Panc1 (cell line): ENCODE measurements at regions not wholly inside any gene's neighbourhood (a gene's known extent, or its start where the extent isn't known, plus 50 kb on each side); places are given as distances from the start of the nearest gene placed in this dataset.

Experiments used
- ATAC-seq: fragments of 200-7000 bp; cut with Tn5 transposase; 2 replicates; pipeline ENCODE4 v1.9.1; 2020; ENCODE audit warnings: mild to moderate bottlenecking, moderate library complexity
- BruUV-seq: library from RNA; stranded (reverse); fragments of 400-500 nt; replicated peaks from 2 replicates; lab custom pipeline; 2021; lab: Mats Ljungman, UMichigan
- CTCF ChIA-PET: fragments of 300-600 bp; sonication (Branson Sonifier 250); formaldehyde crosslinking; loops from one replicate; lab custom pipeline; 2022; ENCODE audit warnings: antibody characterized with exemption; lab: Charles Lee
- POLR2A ChIA-PET: fragments of 300-600 bp; sonication (Branson Sonifier 250); formaldehyde crosslinking; loops from one replicate; lab custom pipeline; 2022; ENCODE audit warnings: antibody characterized with exemption; lab: Charles Lee
- DNase-seq: peaks from one replicate; pipeline ENCODE4 v3.0.0-alpha.2; 2010; ENCODE audit warnings: low read depth, low spot score
- H3K27ac ChIP-seq: 2 replicates; pipeline ENCODE4 v1.5.1; 2011; ENCODE audit warnings: mild to moderate bottlenecking, low read length, inconsistent platforms
- H3K27me3 ChIP-seq: fragments of 200-500 bp; sonication (Bioruptor generic); 2 replicates; pipeline ENCODE4 v1.6.0; 2014; ENCODE audit warnings: low read length, inconsistent platforms; ENCODE audit not compliant: control insufficient read depth, insufficient read depth
- H3K36me3 ChIP-seq: fragments of 200-500 bp; sonication (Bioruptor generic); 2 replicates; pipeline ENCODE4 v1.5.1; 2014; ENCODE audit warnings: inconsistent platforms, mild to moderate bottlenecking, low read length, moderate library complexity; ENCODE audit not compliant: control insufficient read depth, insufficient read depth
- H3K4me1 ChIP-seq: 2 replicates; pipeline ENCODE4 v1.5.1; 2011; ENCODE audit warnings: inconsistent platforms, mild to moderate bottlenecking, low read length, moderate library complexity; ENCODE audit not compliant: control insufficient read depth, insufficient read depth
- H3K4me3 ChIP-seq, 2 experiments: 2 replicates each; pipeline ENCODE4 v1.5.1; 2011 to 2012; ENCODE audit warnings: low read depth in 2 of 2, low read length in 2 of 2, mild to moderate bottlenecking in 2 of 2, inconsistent platforms in 1 of 2, moderate library complexity in 1 of 2
- H3K9me3 ChIP-seq: fragments of 200-500 bp; sonication (Bioruptor generic); 2 replicates; pipeline ENCODE4 v1.5.1; 2014; ENCODE audit warnings: low read depth, mild to moderate bottlenecking, inconsistent platforms, low read length, moderate library complexity; ENCODE audit not compliant: control insufficient read depth, insufficient read depth
- CTCF ChIP-seq: fragments of 450-650 bp; IDR thresholded peaks from 2 replicates; pipeline ENCODE4 v1.5.1; 2017; ENCODE audit warnings: mild to moderate bottlenecking
- POLR2AphosphoS5 ChIP-seq: IDR thresholded peaks from 2 replicates; pipeline ENCODE4 v1.6.1; 2012; ENCODE audit warnings: mild to moderate bottlenecking, low read depth, low read length, moderate library complexity
- SIN3A ChIP-seq: IDR thresholded peaks from 2 replicates; pipeline ENCODE4 v1.6.1; 2012; ENCODE audit warnings: low read depth, mild to moderate bottlenecking, low read length, moderate library complexity, borderline replicate concordance; ENCODE audit not compliant: insufficient read depth
- TCF7L2 ChIP-seq: IDR thresholded peaks from 2 replicates; pipeline ENCODE4 v1.6.1; 2011; ENCODE audit warnings: mild to moderate bottlenecking, low read depth, low read length, inconsistent platforms
- in situ Hi-C: cut with HindIII; loops from 2 replicates; pipeline ENCODE4 v1.10.0; 2016; ENCODE audit warnings: low sequenced_read_pairs, low pct_unique_long_range_greater_than_20kb
- intact Hi-C: fragments of 100-400 bp; cut with micrococcal nuclease; formaldehyde crosslinking; loops from one replicate; pipeline ENCODE4 v1.10.0; 2022; ENCODE audit not compliant: unreplicated experiment
- TF ChIP-seq, protein P1 (sequence below), 2 experiments: IDR thresholded peaks; 2 replicates each; pipeline ENCODE4 v1.6.1; 2011 to 2012; ENCODE audit warnings: low read depth in 2 of 2, control low read depth in 1 of 2, low read length in 1 of 2, mild to moderate bottlenecking in 1 of 2, moderate library complexity in 1 of 2; ENCODE audit not compliant: insufficient read depth in 1 of 2

- DNase-seq: no peak
- in situ Hi-C loops (no loop called here), intact Hi-C loops (no loop called here)
- H3K9me3 ChIP-seq: no peaks in the 10 kb centered on the region
- H3K4me1 ChIP-seq: no peaks in the 10 kb centered on the region
- H3K27ac ChIP-seq: no peak overlapping the region
- no peaks in the 10 kb centered on the region; the same call in 1 of the 2 replicates for H3K36me3 ChIP-seq
- ATAC-seq: no peak
- TF ChIP-seq, protein P1, sequence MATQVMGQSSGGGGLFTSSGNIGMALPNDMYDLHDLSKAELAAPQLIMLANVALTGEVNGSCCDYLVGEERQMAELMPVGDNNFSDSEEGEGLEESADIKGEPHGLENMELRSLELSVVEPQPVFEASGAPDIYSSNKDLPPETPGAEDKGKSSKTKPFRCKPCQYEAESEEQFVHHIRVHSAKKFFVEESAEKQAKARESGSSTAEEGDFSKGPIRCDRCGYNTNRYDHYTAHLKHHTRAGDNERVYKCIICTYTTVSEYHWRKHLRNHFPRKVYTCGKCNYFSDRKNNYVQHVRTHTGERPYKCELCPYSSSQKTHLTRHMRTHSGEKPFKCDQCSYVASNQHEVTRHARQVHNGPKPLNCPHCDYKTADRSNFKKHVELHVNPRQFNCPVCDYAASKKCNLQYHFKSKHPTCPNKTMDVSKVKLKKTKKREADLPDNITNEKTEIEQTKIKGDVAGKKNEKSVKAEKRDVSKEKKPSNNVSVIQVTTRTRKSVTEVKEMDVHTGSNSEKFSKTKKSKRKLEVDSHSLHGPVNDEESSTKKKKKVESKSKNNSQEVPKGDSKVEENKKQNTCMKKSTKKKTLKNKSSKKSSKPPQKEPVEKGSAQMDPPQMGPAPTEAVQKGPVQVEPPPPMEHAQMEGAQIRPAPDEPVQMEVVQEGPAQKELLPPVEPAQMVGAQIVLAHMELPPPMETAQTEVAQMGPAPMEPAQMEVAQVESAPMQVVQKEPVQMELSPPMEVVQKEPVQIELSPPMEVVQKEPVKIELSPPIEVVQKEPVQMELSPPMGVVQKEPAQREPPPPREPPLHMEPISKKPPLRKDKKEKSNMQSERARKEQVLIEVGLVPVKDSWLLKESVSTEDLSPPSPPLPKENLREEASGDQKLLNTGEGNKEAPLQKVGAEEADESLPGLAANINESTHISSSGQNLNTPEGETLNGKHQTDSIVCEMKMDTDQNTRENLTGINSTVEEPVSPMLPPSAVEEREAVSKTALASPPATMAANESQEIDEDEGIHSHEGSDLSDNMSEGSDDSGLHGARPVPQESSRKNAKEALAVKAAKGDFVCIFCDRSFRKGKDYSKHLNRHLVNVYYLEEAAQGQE (IDR thresholded peaks at IDR 0.05; ENCODE audit: insufficient read depth in 1 of 2, low read depth in 2 of 2, low read length in 1 of 2): no peak
- no peak for TF ChIP-seq POLR2AphosphoS5
- TF ChIP-seq TCF7L2: no peak
- TF ChIP-seq SIN3A: no peak
- no peak for TF ChIP-seq CTCF
- ChIA-PET POLR2A (no interaction called here), CTCF (no interaction called here)
- no TSS peak for BruUV-seq
- peaks cover 5% of the 10 kb centered on the region for H3K27me3 ChIP-seq
- no peak overlapping the region for H3K4me3 ChIP-seq
Measured at GRCh38 chr21:36569511-36569910, 89.6 kb upstream of the CLDN14 start.

- Histone ChIP-seq H3K4me1 (no peaks in the 10 kb centered on the region), H3K27ac (no peak overlapping the region), H3K36me3 (no peaks in the 10 kb centered on the region; the same call in 1 of the 2 replicates), H3K27me3 (peaks cover 2% of the 10 kb centered on the region), H3K4me3 (no peak overlapping the region), H3K9me3 (no peaks in the 10 kb centered on the region)
- ATAC-seq (no peak), DNase-seq (no peak)
- TF ChIP-seq TCF7L2 (no peak), CTCF (no peak), POLR2AphosphoS5 (no peak), SIN3A (no peak)
- TF ChIP-seq, protein P1 (IDR thresholded peaks at IDR 0.05; ENCODE audit: insufficient read depth in 1 of 2, low read depth in 2 of 2, low read length in 1 of 2): no peak
- in situ Hi-C loops: no loop called here
- POLR2A ChIA-PET: no interaction called here
- intact Hi-C loops: loop anchor here (10.0 kb wide), 1 partner anchor 47 kb away; no protein-coding TSS in a partner anchor
- CTCF ChIA-PET: no interaction called here
- BruUV-seq: no TSS peak
Measured at GRCh38 chr21:36571556-36571955, 91.6 kb upstream of the CLDN14 start.
